Testis (tissue), 2 donors: ENCODE measurements at regions not wholly inside any gene's neighbourhood (a gene's known extent, or its start where the extent isn't known, plus 50 kb on each side); places are given as distances from the start of the nearest gene placed in this dataset.

ENCODE experiments used
- DNase-seq: peaks from one replicate; pipeline ENCODE4 v3.0.0-alpha.2; 2019
- H3K27ac ChIP-seq, 2 donors: fragments of 200-600 bp; sonication (generic); one replicate each; pipeline ENCODE4 v1.5.1; 2019
- H3K27me3 ChIP-seq: fragments of 200-600 bp; sonication (generic); one replicate; pipeline ENCODE4 v1.5.1; 2019
- H3K36me3 ChIP-seq: fragments of 200-600 bp; sonication (generic); one replicate; pipeline ENCODE4 v1.5.1; 2017; ENCODE audit warnings: low read depth; ENCODE audit errors: missing control alignments
- H3K4me1 ChIP-seq: fragments of 200-600 bp; sonication (generic); one replicate; pipeline ENCODE4 v1.5.1; 2019
- H3K4me3 ChIP-seq, 2 donors: fragments of 200-600 bp; sonication (generic); one replicate each; pipeline ENCODE4 v1.5.1; 2017 to 2019
- H3K9me3 ChIP-seq: fragments of 200-600 bp; sonication (generic); one replicate; pipeline ENCODE4 v1.5.1; 2017
- POLR2A ChIP-seq: fragments of 450-650 bp; IDR thresholded peaks from one replicate; pipeline ENCODE4 v1.6.1; 2017; ENCODE audit warnings: antibody characterized with exemption, mild to moderate bottlenecking, moderate library complexity
- WGBS, 2 donors: methylation state at CpG; one replicate each; pipeline ENCODE4 v1.1.5; 2018; 5-methylcytosine and 5-hydroxymethylcytosine counted together
- intact Hi-C: fragments of 100-400 bp; cut with DNase I; formaldehyde crosslinking; loops from one replicate; pipeline ENCODE4 v1.15.1; 2023; ENCODE audit warnings: low total_unique reads
- TF ChIP-seq, protein P1 (sequence below), 3 experiments: fragments of 450-650 bp in 2 of 3; fragments of 200-600 bp in 1 of 3; sonication (generic) in 1 of 3; IDR thresholded peaks; one replicate each; pipeline ENCODE4 v1.5.1; 2016 to 2019; ENCODE audit warnings: antibody characterized with exemption in 3 of 3, mild to moderate bottlenecking in 2 of 3, moderate library complexity in 1 of 3

GRCh38 chr18:61989138-61989537 lies 96.3 kb upstream of the RNF152 start:
- intact Hi-C loops: no loop called here
- Histone ChIP-seq H3K4me1 (peaks cover 13% of the 10 kb centered on the region), H3K4me3 (no peak overlapping the region), H3K27me3 (no peaks in the 10 kb centered on the region), H3K36me3 (no peaks in the 10 kb centered on the region), H3K9me3 (no peaks in the 10 kb centered on the region), H3K27ac (no peak overlapping the region)
- no peak for DNase-seq
- WGBS, 2 donors: 92 to 95% methylated on average over 4 of the region's 4 CpGs
- no peak for TF ChIP-seq POLR2A
- TF ChIP-seq, protein P1, sequence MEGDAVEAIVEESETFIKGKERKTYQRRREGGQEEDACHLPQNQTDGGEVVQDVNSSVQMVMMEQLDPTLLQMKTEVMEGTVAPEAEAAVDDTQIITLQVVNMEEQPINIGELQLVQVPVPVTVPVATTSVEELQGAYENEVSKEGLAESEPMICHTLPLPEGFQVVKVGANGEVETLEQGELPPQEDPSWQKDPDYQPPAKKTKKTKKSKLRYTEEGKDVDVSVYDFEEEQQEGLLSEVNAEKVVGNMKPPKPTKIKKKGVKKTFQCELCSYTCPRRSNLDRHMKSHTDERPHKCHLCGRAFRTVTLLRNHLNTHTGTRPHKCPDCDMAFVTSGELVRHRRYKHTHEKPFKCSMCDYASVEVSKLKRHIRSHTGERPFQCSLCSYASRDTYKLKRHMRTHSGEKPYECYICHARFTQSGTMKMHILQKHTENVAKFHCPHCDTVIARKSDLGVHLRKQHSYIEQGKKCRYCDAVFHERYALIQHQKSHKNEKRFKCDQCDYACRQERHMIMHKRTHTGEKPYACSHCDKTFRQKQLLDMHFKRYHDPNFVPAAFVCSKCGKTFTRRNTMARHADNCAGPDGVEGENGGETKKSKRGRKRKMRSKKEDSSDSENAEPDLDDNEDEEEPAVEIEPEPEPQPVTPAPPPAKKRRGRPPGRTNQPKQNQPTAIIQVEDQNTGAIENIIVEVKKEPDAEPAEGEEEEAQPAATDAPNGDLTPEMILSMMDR (IDR thresholded peaks at IDR 0.05): no peak

DNA sequence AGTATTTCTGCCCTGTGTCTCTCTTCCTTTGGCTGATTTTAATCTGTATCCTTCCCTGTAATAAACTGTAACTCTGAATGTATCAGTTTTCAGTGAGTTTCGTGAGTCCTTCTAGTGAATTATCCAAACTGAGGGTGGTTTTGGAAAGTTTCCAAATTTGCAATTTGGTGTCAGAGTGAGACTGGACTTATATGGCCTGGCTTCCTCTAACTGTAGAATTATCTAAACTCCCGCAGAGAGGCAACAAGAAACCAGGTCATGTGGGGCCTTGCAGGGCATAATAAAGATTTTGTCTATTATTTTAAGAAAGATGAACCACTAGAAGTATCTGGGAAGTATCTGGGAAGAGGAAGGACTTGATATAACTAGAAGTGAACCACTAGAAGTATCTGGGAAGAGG lies 95.3 kb upstream of the RNF152 start:
- intact Hi-C loops: no loop called here
- no peak for DNase-seq
- Histone ChIP-seq H3K27me3 (no peaks in the 10 kb centered on the region), H3K4me1 (peaks cover 8% of the 10 kb centered on the region), H3K4me3 (no peak overlapping the region), H3K27ac (no peak overlapping the region), H3K36me3 (no peaks in the 10 kb centered on the region), H3K9me3 (no peaks in the 10 kb centered on the region)
- no peak for TF ChIP-seq POLR2A
- TF ChIP-seq, protein P1 (IDR thresholded peaks at IDR 0.05): no peak
- 45 to 67% methylated on average over 2 of the region's 2 CpGs for WGBS, 2 donors

GRCh38 chr18:61985681-61986080 lies 92.9 kb upstream of the RNF152 start:
- Histone ChIP-seq H3K27me3 (no peaks in the 10 kb centered on the region), H3K4me1 (no peaks in the 10 kb centered on the region), H3K27ac (no peak overlapping the region), H3K4me3 (no peak overlapping the region), H3K36me3 (no peaks in the 10 kb centered on the region), H3K9me3 (no peaks in the 10 kb centered on the region)
- WGBS, 2 donors: 83 to 88% methylated on average over 1 of the region's 1 CpG
- DNase-seq: no peak
- TF ChIP-seq, protein P1 (IDR thresholded peaks at IDR 0.05): no peak
- no peak for TF ChIP-seq POLR2A
- intact Hi-C loops: no loop called here

DNA sequence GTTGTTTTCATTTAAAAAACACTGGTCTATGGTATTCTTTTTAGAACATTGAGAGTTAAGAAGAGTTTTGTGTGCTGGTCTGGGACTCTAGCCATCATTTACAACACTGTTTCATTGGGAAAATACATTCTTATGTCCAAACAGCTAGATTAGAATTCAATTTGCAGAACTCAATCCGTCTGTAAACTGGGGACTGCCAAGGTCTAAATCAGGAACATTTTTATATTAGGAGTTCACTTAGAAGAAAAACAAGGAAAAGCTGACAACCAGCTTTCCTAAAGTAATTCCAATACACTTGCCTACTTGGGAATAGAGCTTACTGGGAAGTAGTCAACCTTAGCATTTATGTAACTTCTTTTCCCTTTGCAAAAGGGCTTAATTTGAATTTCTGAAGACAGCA lies 91.5 kb upstream of the RNF152 start:
- intact Hi-C loops: no loop called here
- WGBS, 2 donors: 30 to 40% methylated on average over 1 of the region's 1 CpG
- no peaks in the 10 kb centered on the region for H3K9me3 ChIP-seq
- DNase-seq: no peak
- no peak overlapping the region for H3K27ac ChIP-seq
- TF ChIP-seq POLR2A: no peak
- TF ChIP-seq, protein P1 (IDR thresholded peaks at IDR 0.05): no peak
- H3K4me3 ChIP-seq: no peak overlapping the region
- no peaks in the 10 kb centered on the region for H3K27me3 ChIP-seq
- H3K36me3 ChIP-seq: no peaks in the 10 kb centered on the region
- no peaks in the 10 kb centered on the region for H3K4me1 ChIP-seq

- Histone ChIP-seq H3K36me3 (no peaks in the 10 kb centered on the region), H3K27ac (no peak overlapping the region), H3K9me3 (no peaks in the 10 kb centered on the region), H3K4me1 (no peaks in the 10 kb centered on the region), H3K27me3 (no peaks in the 10 kb centered on the region), H3K4me3 (no peak overlapping the region)
- WGBS, 2 donors: 57 to 59% methylated on average over 2 of the region's 2 CpGs
- intact Hi-C loops: no loop called here
- no peak for DNase-seq
- no peak for TF ChIP-seq POLR2A
- TF ChIP-seq, protein P1 (IDR thresholded peaks at IDR 0.05): no peak
These were observed 89.7 kb upstream of the RNF152 start for GRCh38 chr18:61982475-61982874.
